Ovary (tissue), 3 donors: ENCODE measurements at regions not wholly inside any gene's neighbourhood (a gene's known extent, or its start where the extent isn't known, plus 50 kb on each side); places are given as distances from the start of the nearest gene placed in this dataset.
"Not testable (repeated sequence)": the region's sequence is repeated elsewhere in the genome, so short reads cannot be mapped to it uniquely, and the experiment has no call there.

Source experiments
- CTCF ChIP-seq, 3 donors: fragments of 450-650 bp in 2 of 3; fragments of 200-600 bp in 1 of 3; IDR thresholded peaks; one replicate each; pipeline versions ENCODE4 v1.5.1 to v1.8.0; 2016 to 2022; ENCODE audit warnings: antibody characterized with exemption in 3 of 3, mild to moderate bottlenecking in 1 of 3
- EP300 ChIP-seq: sonication (generic); formaldehyde crosslinking; IDR thresholded peaks from one replicate; pipeline ENCODE4 v1.6.1; 2017; ENCODE audit warnings: antibody characterized with exemption
- POLR2A ChIP-seq: fragments of 450-650 bp; IDR thresholded peaks from one replicate; pipeline ENCODE4 v1.6.1; 2017; ENCODE audit warnings: antibody characterized with exemption, mild to moderate bottlenecking, moderate library complexity
- donor health status: DM: no; HTN: no; CAD: no.

- TF ChIP-seq CTCF (IDR thresholded peaks at IDR 0.05); POLR2A; EP300: not testable (repeated sequence)
Measured at GRCh38 chr4:13924900-13925299, 297.4 kb upstream of the BOD1L1 start.
